ELF-1 (cell line): ENCODE measurements at regions not wholly inside any gene's neighbourhood (a gene's known extent, or its start where the extent isn't known, plus 50 kb on each side); places are given as distances from the start of the nearest gene placed in this dataset.

Experiments
- DNase-seq: peaks from one replicate; pipeline ENCODE4 v3.0.0-alpha.2; 2016; ENCODE audit warnings: low read depth, low spot score

DNA sequence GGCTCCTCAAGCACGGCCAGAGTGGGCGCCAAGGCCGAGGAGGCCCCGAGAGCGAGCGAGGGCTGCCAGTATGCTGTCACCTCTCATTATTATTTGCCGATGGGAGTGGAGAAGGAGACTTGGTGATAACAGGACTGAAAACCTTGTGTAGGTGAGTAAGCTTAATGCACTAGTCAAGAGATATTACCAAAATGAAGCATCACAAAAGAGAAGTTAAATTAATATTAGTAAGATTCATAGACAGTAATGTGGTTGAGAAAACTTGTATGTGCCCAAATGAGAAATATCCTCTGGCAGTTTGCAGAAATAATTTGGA lies 204.5 kb upstream of the SLITRK1 start:
- DNase-seq: no peak

- DNase-seq: peak; percentile 73
These were observed 204.0 kb upstream of the SLITRK1 start for GRCh38 chr13:84086098-84086846.

- no peak for DNase-seq
These were observed 200.2 kb upstream of the SLITRK1 start for GRCh38 chr13:84082462-84082861.

DNA sequence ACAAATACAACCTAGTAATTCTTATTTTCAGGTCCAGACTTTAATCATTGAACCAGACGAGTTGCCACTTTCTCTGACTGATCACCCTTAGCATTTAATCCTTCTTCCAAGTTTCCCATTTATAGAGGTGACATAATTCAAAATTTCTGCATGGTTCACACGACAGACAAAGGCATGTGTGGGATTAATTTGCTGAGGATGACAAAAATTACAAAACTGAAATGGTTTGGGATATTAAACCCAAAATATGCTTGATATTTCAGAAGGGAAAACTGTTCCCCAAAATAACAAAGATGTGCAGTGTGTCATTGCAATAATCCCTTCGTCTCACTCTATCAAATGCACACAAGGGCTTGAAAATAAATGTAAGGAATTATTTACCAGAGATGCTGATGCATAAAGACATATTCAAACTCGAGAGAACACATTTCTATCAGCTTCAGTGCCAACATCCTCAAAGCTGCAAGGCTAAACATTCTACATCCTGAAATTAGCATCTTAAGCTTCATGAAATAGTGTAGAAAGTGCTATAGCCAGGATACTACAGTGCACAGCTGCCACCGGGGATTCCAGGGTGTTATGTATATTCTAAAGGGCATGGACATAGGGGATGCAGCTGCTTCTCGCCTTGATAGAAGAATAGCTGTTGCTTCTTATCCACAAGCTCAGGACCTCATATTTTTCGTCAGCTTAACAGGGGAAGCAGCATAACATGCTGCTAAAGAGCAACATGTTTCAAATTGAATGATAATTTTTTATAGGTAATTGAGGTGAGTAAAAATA lies 198.7 kb upstream of the SLITRK1 start:
- DNase-seq: no peak

- no peak for DNase-seq
These were observed 195.0 kb upstream of the SLITRK1 start for GRCh38 chr13:84077271-84077670.

GRCh38 chr13:84076280-84076679 lies 194.0 kb upstream of the SLITRK1 start:
- DNase-seq: no peak

GRCh38 chr13:84050536-84050935 lies 168.3 kb upstream of the SLITRK1 start:
- DNase-seq: no peak

DNA sequence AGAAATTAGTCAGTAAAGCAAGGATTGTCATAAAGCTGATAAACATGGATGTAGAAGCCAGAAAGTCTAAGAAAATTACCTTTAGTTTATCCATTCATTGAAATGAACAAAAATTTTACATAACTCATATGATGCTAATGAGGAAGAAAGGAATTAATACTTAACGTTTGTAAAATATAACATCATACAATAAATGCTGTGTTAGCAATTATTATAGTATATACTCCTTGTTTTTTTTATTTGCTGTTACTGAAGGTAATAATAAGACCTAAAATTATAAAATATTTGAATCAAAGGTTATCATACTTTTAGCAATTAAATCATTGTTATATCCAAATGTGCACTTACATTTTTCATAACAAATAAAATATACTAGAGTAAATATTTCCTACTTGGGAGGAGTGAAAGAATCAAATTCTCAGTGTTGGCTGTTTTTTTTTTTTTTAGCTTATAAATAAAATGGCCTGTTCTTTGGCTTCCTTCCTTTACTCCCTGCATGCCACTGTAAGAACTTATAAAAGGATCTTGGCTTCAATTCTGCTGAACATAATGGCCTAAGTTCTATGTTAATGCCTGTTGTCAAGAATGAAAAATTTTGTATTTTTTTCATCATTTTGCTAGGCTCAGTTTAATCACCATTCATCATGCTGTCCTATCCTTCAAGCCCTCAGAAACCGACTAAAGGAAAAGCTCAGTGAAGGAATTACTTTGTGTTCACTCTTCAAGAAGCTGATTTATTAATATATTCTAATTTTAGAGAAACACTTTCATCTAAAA lies 167.4 kb upstream of the SLITRK1 start:
- no peak for DNase-seq

- DNase-seq: no peak
These were observed 162.5 kb upstream of the SLITRK1 start for GRCh38 chr13:84044805-84045204.

GRCh38 chr13:84038001-84038400 lies 155.7 kb upstream of the SLITRK1 start:
- peak; percentile 4 for DNase-seq

GRCh38 chr13:84032116-84032515 lies 149.8 kb upstream of the SLITRK1 start:
- no peak for DNase-seq

DNA sequence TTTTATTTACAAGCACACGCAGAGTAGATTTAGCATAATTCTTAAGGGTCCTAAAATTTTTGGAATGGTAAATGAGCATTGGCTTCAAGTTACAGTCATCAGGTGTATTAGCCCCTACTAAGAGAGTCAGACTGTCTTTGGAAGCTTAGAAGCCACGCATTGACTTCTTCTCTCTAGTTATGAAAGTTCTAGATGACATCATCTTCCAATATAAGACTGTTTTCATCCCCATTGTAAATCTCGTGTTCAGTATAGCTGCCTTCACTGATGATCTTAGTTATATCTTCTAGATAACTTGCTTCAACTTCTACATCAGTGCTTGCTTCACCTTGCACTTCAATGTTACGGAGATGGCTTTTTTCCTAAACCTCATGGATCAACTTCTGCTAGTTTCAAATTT lies 148.8 kb upstream of the SLITRK1 start:
- DNase-seq: no peak

DNA sequence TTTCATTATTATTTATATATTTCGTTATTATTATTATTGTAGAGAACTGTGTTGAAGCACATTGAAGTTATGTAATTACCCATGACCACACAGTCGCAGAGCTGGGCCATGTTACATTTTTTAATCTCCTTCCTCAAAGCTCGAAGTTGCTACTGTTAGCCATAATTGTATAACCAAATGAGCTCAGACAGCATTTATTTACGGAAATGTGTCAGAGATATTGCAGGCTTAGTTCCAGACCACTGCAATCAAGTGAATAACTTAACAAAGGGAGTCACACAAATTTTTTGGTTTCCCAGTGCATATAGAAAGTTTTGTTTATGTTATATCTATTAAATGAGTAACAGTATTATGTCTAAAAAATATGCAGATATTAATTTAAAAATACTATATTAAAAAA lies 147.1 kb upstream of the SLITRK1 start:
- DNase-seq: no peak

DNA sequence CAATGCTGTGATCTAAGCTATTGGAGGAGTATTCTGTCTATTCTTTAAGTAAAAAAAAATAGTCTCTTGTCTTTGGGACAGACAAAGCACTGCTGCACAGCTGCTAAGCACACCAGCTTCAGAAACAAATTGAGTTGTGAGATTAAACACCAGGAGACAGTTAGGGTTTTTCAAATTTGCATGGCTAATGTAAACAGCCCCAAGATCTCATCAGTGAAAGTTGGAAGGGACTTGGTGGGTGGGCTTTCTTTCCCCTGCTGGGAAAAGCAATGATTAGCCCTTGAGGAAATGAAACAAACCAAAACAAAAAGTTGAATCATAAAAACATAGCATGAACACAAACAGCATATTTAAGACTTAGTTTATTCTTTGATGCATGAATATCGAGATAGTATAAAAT lies 143.6 kb upstream of the SLITRK1 start:
- DNase-seq: peak; percentile 19

DNA sequence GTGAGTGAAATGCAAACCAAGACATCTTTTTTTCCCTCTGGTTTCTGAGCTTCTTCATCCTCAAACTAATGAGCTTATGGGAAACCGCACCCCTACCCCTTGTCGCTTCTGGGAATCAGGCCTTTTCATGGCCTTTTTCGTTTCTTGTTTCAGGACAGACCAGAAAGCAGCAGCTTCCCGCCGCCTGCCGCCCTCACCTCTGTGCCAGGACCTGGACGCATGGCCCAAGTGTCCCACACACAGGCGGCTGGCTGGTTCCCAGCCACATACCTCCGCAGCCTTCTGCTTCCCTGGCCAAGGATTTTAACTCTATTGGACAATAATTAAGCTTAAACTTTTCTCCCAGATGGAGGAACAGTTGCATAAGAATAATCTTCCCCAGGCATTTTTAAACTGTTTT lies 114.1 kb upstream of the SLITRK1 start:
- no peak for DNase-seq

DNA sequence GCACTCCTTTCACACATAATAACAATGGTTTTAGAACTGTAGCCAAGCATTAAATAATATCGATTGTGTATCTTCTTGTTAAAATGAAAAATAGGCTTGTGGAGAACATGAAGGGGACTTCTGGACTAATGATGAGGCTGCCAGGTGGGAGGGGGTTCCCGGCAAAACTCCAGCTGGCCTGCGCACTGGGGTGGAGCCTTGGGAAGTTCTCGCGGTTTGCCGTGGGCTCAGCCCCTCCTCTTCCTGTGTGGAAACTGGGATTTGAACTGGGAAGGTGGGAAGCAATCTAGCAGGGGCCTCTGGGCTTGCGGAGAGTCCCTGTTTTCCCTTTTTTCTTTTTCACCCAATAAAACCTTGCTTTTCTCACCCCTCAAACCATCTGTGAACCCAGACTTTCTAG lies 113.7 kb upstream of the SLITRK1 start:
- DNase-seq: no peak

GRCh38 chr13:83992566-83993358 lies 110.5 kb upstream of the SLITRK1 start:
- no peak for DNase-seq

DNA sequence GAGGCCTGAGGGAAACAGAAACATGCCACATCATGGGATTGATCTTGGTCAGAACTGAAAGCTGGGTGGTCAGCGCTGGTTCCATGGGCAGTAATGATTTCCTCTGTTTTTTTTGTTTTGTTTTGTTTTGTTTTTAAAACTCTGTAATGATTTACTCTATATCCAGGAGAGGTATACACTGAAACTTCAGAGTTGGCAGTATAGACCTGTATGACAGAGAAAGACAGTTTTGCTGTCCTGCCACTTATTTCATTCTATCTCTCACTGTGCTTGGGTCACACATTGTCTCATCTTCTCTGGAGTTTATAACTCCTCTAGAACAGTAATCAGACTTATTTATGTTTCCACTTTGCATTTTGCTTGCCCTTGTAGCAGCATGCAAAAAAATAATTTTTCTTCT lies 105.1 kb upstream of the SLITRK1 start:
- DNase-seq: no peak

DNA sequence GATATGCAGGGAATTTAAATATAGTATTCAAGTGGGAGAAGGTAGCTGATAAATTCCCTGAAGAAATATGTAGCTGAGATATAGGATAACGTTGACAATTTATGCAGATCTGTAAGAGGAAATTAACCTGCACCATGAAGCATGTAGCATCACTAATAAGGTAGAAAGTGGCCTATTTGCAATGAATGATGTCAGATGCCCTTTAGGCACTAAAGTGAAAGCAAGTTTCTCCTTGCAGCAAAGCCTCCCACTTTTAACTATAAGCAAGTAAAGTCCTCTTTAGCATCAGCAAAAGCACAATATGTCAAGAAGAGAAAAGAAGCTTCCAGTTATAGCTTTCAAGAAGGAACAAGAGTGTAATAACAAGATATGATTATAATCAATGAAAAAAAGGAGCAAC lies 102.5 kb upstream of the SLITRK1 start:
- DNase-seq: no peak

DNA sequence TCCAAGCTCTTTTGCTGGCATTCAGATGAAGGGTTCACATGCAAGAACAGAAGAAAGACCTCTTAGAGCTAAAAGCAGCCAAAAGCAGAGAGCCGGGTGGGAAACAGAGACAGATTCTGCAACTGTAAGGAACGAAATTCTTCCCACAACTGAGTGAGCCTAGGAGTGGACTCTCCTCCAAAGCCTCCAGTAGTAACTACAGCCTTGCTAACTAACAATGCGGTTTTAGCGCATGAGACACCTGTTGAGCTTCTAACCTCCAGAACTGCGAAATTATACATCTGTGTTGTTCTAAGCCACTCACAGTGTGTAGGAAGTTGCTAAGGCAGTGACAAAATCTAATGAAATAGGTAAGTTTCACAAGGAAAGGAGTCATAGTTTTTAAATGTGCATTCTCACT lies 98.1 kb upstream of the SLITRK1 start:
- no peak for DNase-seq

- no peak for DNase-seq
These were observed 93.4 kb upstream of the SLITRK1 start for GRCh38 chr13:83975655-83976165.

GRCh38 chr13:83958531-83958930 lies 76.3 kb upstream of the SLITRK1 start:
- no peak for DNase-seq
